Breast epithelium (tissue), 4 donors: ENCODE measurements at regions not wholly inside any gene's neighbourhood (a gene's known extent, or its start where the extent isn't known, plus 50 kb on each side); places are given as distances from the start of the nearest gene placed in this dataset.

ENCODE experiments used
- DNase-seq, 2 donors: peaks; one replicate each; pipeline ENCODE4 v3.0.0-alpha.2; 2019; ENCODE audit warnings: low spot score in 2 of 2
- H3K27ac ChIP-seq, 2 donors: fragments of 200-600 bp; sonication (generic) in 1 of 2; one replicate each; pipeline ENCODE4 v1.5.1; 2016 to 2019; ENCODE audit warnings: mild to moderate bottlenecking in 1 of 2
- H3K27me3 ChIP-seq, 2 donors: fragments of 200-600 bp; sonication (generic) in 1 of 2; one replicate each; pipeline versions ENCODE4 v1.5.1 to v1.6.0; 2017 to 2019; ENCODE audit warnings: control low read depth in 1 of 2, mild to moderate bottlenecking in 1 of 2
- H3K36me3 ChIP-seq: fragments of 200-600 bp; one replicate; pipeline ENCODE4 v1.5.1; 2019
- H3K4me1 ChIP-seq, 2 donors: fragments of 200-600 bp; sonication (generic); one replicate each; pipeline ENCODE4 v1.5.1; 2016 to 2019; ENCODE audit warnings: control low read depth in 1 of 2
- H3K4me3 ChIP-seq, 3 donors: fragments of 200-600 bp; sonication (generic); 1 replicate in 2 of 3; 2 replicates in 1 of 3; pipeline ENCODE4 v1.5.1; 2016 to 2019; ENCODE audit warnings: mild to moderate bottlenecking in 3 of 3, moderate library complexity in 2 of 3
- H3K9me3 ChIP-seq, 2 donors: fragments of 200-600 bp; sonication (generic) in 1 of 2; one replicate each; pipeline ENCODE4 v1.5.1; 2016 to 2019; ENCODE audit warnings: control low read depth in 1 of 2
- CTCF ChIP-seq, 3 donors: fragments of 450-650 bp; IDR thresholded peaks; one replicate each; pipeline ENCODE4 v1.5.1; 2016 to 2017; ENCODE audit warnings: antibody characterized with exemption in 3 of 3, mild to moderate bottlenecking in 3 of 3, moderate library complexity in 3 of 3
- POLR2A ChIP-seq: fragments of 450-650 bp; IDR thresholded peaks from one replicate; pipeline ENCODE4 v1.6.1; 2016; ENCODE audit warnings: antibody characterized with exemption, mild to moderate bottlenecking, moderate library complexity
- POLR2AphosphoS5 ChIP-seq, 3 donors: sonication (generic); formaldehyde crosslinking; IDR thresholded peaks; one replicate each; pipeline ENCODE4 v1.6.1; 2017; ENCODE audit warnings: antibody characterized with exemption in 3 of 3
- intact Hi-C: fragments of 100-400 bp; cut with DNase I; formaldehyde crosslinking; loops from one replicate; pipeline ENCODE4 v1.15.1; 2023; ENCODE audit warnings: low total_unique reads

GRCh38 chr5:96093340-96093739 lies 131.7 kb upstream of the ELL2 start:
- Histone ChIP-seq H3K36me3 (no peaks in the 10 kb centered on the region), H3K9me3 (no peaks in the 10 kb centered on the region), H3K4me3 (no peak overlapping the region), H3K27ac (no peak overlapping the region), H3K4me1 (peaks cover 0 to 5% of the 10 kb centered on the region in 2 donors), H3K27me3 (no peaks in the 10 kb centered on the region)
- no peak for TF ChIP-seq POLR2A
- no peak for TF ChIP-seq CTCF (IDR thresholded peaks at IDR 0.05)
- no peak for TF ChIP-seq POLR2AphosphoS5 (IDR thresholded peaks at IDR 0.05)
- no peak for DNase-seq
- intact Hi-C loops: no loop called here

- no peak for TF ChIP-seq CTCF (IDR thresholded peaks at IDR 0.05)
- no peak for DNase-seq
- Histone ChIP-seq H3K27me3 (no peaks in the 10 kb centered on the region), H3K4me3 (no peak overlapping the region), H3K9me3 (no peaks in the 10 kb centered on the region), H3K36me3 (no peaks in the 10 kb centered on the region), H3K27ac (no peak overlapping the region), H3K4me1 (peaks cover 0 to 5% of the 10 kb centered on the region in 2 donors)
- intact Hi-C loops: no loop called here
Measured at GRCh38 chr5:96091874-96092273, 130.2 kb upstream of the ELL2 start.

- H3K36me3 ChIP-seq: no peaks in the 10 kb centered on the region
- H3K27me3 ChIP-seq: no peaks in the 10 kb centered on the region
- TF ChIP-seq CTCF (IDR thresholded peaks at IDR 0.05): no peak
- TF ChIP-seq POLR2A: no peak
- no peak for TF ChIP-seq POLR2AphosphoS5 (IDR thresholded peaks at IDR 0.05)
- intact Hi-C loops: no loop called here
- H3K9me3 ChIP-seq: no peaks in the 10 kb centered on the region
- H3K4me1 ChIP-seq: peaks cover 0 to 5% of the 10 kb centered on the region in 2 donors
- DNase-seq: no peak
- H3K27ac ChIP-seq: no peak overlapping the region
- H3K4me3 ChIP-seq: no peak overlapping the region
Measured at GRCh38 chr5:96090215-96090614, 128.6 kb upstream of the ELL2 start.

- Histone ChIP-seq H3K4me1 (no peaks in the 10 kb centered on the region), H3K27ac (no peak overlapping the region), H3K36me3 (no peaks in the 10 kb centered on the region), H3K4me3 (no peak overlapping the region), H3K27me3 (no peaks in the 10 kb centered on the region), H3K9me3 (no peaks in the 10 kb centered on the region)
- DNase-seq: no peak
- intact Hi-C loops: no loop called here
- no peak for TF ChIP-seq POLR2A
- no peak for TF ChIP-seq CTCF (IDR thresholded peaks at IDR 0.05)
- TF ChIP-seq POLR2AphosphoS5 (IDR thresholded peaks at IDR 0.05): no peak
Measured at GRCh38 chr5:96088706-96089498, 127.3 kb upstream of the ELL2 start.

GRCh38 chr5:96087939-96088338 lies 126.3 kb upstream of the ELL2 start:
- intact Hi-C loops: no loop called here
- Histone ChIP-seq H3K4me1 (no peaks in the 10 kb centered on the region), H3K27me3 (no peaks in the 10 kb centered on the region), H3K9me3 (no peaks in the 10 kb centered on the region), H3K36me3 (no peaks in the 10 kb centered on the region), H3K27ac (no peak overlapping the region), H3K4me3 (no peak overlapping the region)
- TF ChIP-seq POLR2AphosphoS5 (IDR thresholded peaks at IDR 0.05) (no peak), CTCF (IDR thresholded peaks at IDR 0.05) (no peak), POLR2A (no peak)
- no peak for DNase-seq
